Large intestine (tissue), 3 donors: ENCODE measurements at regions not wholly inside any gene's neighbourhood (a gene's known extent, or its start where the extent isn't known, plus 50 kb on each side); places are given as distances from the start of the nearest gene placed in this dataset.
A peak's percentile ranks its signal among the peaks of the same experiment; 100 is the strongest.

Experiments used
- DNase-seq, 2 donors: peaks; one replicate each; pipeline versions ENCODE4 v3.0.0 to v3.0.0-alpha.2; 2013
- H3K27ac ChIP-seq: one replicate; pipeline ENCODE4 v1.5.1; 2013; ENCODE audit warnings: low read length
- H3K27me3 ChIP-seq: 2 replicates; pipeline ENCODE4 v1.6.1; 2013; ENCODE audit warnings: low read length; ENCODE audit not compliant: control insufficient read depth, insufficient read depth
- H3K36me3 ChIP-seq: 2 replicates; pipeline ENCODE4 v1.6.1; 2013; ENCODE audit warnings: low read length; ENCODE audit not compliant: control insufficient read depth, insufficient read depth
- H3K4me1 ChIP-seq: one replicate; pipeline ENCODE4 v1.6.1; 2013; ENCODE audit warnings: low read length; ENCODE audit not compliant: control insufficient read depth, insufficient read depth
- H3K4me3 ChIP-seq: one replicate; pipeline ENCODE4 v1.5.1; 2013; ENCODE audit warnings: low read length
- H3K9me3 ChIP-seq: one replicate; pipeline ENCODE4 v1.6.1; 2013; ENCODE audit warnings: mild to moderate bottlenecking, low read depth, low read length, moderate library complexity; ENCODE audit not compliant: control insufficient read depth
- WGBS: methylation state at CpG from one replicate; pipeline ENCODE4 v1.1.5; 2013; ENCODE audit warnings: low lambda C conversion rate; ENCODE audit not compliant: insufficient coverage; 5-methylcytosine and 5-hydroxymethylcytosine counted together

DNA sequence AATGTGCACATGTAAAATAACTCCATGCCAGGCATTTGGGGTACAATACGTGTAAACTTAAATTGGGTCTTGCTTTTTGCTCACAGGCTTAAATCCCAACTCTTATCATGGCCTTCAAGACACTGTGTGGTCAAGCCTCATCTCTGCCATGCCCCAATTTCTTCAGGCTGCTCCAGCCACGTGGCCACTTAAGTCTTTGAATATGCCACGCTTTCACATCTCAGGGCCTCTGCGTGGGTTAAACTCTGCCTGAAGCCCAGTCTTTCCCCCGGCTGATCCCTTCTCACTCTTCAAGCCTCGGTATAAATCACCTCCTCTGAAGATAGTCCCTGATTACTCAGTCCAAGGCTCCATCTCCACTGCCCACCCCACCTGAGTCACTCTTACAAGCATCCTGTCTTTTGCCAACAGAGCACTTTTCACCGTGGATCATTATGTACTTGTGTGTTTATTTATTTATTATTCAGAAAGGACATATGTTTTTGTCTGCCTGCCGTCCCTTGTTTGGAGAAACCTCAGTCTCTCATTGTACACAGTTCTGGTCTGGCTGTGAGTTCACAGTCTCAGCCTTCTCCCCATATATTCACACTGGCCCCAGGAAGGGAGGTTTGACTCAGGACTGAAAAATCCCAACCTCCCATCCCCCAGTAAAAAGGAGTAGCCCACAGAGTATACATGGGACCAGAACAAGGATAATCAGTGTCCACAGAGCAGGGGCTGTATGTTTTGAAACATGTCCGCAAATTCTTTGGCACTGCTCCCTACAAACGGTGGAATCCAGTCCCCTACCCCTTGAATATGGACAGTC is 344.7 kb downstream of the MN1 start:
- no CpG with 5 or more reads among the region's 10 CpGs for WGBS
- Histone ChIP-seq H3K9me3 (peaks cover 3% of the 10 kb centered on the region), H3K4me1 (no peaks in the 10 kb centered on the region), H3K4me3 (no peak overlapping the region), H3K27ac (no peak overlapping the region), H3K36me3 (no peaks in the 10 kb centered on the region), H3K27me3 (peaks cover 9% of the 10 kb centered on the region)
- no peak for DNase-seq

DNA sequence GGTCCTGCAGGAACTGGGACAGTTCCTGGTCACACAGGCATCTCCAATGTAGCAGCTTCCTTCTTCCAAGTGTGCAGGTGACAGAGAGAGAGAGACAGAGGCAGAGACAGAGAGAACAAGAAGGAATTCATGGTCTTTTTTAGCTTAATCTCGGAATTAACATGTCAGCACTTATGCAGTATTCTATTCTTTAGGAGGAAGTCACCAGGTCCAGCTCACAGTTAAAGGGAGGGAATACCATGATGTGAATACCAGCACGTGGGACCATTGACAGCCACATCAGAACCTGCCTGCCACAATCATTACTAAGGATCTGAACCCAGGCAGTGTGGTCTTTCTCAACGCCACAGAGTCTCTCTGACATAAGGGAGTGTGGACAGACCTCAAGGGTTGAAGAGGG is 341.6 kb downstream of the MN1 start:
- H3K27me3 ChIP-seq = peaks cover 12% of the 10 kb centered on the region
- H3K27ac ChIP-seq = no peak overlapping the region
- no CpG with 5 or more reads among the region's 3 CpGs for WGBS

DNA sequence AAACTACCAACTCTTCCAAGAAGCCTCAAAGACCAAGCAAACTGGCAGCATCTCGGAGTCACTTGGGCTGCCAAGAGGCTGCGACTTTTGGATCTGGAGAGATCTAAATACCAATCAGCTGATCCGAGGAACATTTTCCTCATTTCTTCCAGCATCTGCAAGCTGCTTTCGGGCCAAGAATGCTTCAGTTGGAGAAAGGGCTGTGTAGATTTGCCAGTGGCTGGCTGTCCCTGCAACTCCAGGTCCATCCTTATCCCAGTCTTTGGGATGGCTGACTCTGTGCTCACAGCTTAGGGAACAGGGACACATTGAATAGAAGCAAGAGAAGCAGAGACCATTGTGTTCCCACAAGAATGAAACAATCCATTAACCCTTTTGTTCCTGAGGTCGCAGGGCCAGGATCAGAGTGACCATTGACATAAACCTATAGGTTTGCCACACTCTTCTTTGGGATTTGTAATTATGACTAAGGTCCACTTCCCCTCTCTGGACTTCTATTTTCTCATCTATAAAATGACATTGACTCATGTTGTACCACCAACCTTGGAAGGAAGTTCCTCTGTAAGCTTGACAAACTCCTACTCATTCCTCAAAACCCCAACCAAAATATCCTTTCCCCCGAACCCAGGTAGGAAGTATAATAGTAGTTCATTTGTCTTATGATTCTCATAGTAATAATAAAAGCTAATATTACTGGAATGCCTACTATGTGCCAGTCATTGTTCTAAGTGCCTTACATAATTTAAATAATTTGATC is 340.8 kb downstream of the MN1 start:
- Histone ChIP-seq H3K9me3 (peaks cover 3% of the 10 kb centered on the region), H3K27ac (no peak overlapping the region), H3K36me3 (no peaks in the 10 kb centered on the region), H3K4me3 (no peak overlapping the region), H3K27me3 (peaks cover 12% of the 10 kb centered on the region), H3K4me1 (no peaks in the 10 kb centered on the region)
- no peak for DNase-seq
- no CpG with 5 or more reads among the region's 6 CpGs for WGBS

More for the DNA sequence above, 341.6 kb downstream of the MN1 start:
- H3K4me3 ChIP-seq = no peak overlapping the region
- DNase-seq = no peak
- H3K36me3 ChIP-seq = no peaks in the 10 kb centered on the region
- H3K9me3 ChIP-seq = peaks cover 3% of the 10 kb centered on the region
- no peaks in the 10 kb centered on the region for H3K4me1 ChIP-seq

DNA sequence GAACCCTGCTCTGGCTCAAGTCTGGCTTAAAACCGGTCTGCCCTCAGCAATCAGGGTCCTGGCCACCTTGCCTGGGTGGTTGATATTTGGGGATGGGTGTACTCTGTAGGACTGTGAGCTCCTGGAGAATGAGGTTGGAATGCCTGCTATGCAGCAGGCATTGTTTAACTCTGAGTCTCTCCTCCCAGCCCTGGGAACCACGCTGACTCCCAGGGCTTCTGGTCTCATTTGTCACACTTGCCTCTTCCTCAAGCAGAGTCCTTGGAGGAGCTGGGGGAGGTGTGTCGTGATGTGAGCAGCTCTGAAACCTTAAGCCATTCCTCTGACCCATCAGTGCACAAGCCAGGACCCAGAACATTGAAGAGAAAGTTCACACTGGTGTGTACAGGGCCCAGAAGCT is 340.1 kb downstream of the MN1 start:
- no CpG with 5 or more reads among the region's 3 CpGs for WGBS
- no peak overlapping the region for H3K4me3 ChIP-seq
- no peak overlapping the region for H3K27ac ChIP-seq
- H3K4me1 ChIP-seq = no peaks in the 10 kb centered on the region
- H3K27me3 ChIP-seq = peaks cover 12% of the 10 kb centered on the region
- no peaks in the 10 kb centered on the region for H3K36me3 ChIP-seq
- no peak for DNase-seq
- peaks cover 3% of the 10 kb centered on the region for H3K9me3 ChIP-seq

DNA sequence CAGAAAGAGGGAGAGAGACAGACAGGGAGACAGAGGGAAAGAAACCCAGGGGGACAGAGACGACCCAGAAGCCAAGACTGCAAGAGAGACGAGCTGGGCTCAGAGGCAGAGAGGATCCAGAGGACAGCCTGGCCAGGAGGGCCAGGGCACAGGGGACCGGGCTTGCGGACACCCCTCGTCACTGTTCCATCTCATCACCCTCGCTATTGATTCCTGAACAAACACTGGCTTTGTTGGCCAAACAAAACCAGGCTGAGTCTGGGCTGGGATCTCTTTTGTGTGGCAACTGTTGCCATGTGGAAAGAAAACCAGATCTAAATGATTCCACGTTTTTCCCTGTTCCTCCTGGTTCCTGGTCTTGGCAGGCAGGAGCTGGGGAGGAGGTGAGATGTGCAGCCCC is 339.4 kb downstream of the MN1 start:
- H3K4me1 ChIP-seq = peaks cover 4% of the 10 kb centered on the region
- H3K9me3 ChIP-seq = peaks cover 3% of the 10 kb centered on the region
- no peak overlapping the region for H3K4me3 ChIP-seq
- H3K27ac ChIP-seq = no peak overlapping the region
- peak in 1 of 2 donors; percentile 22 for DNase-seq
- no CpG with 5 or more reads among the region's 7 CpGs for WGBS
- H3K27me3 ChIP-seq = peaks cover 12% of the 10 kb centered on the region
- H3K36me3 ChIP-seq = no peaks in the 10 kb centered on the region

DNA sequence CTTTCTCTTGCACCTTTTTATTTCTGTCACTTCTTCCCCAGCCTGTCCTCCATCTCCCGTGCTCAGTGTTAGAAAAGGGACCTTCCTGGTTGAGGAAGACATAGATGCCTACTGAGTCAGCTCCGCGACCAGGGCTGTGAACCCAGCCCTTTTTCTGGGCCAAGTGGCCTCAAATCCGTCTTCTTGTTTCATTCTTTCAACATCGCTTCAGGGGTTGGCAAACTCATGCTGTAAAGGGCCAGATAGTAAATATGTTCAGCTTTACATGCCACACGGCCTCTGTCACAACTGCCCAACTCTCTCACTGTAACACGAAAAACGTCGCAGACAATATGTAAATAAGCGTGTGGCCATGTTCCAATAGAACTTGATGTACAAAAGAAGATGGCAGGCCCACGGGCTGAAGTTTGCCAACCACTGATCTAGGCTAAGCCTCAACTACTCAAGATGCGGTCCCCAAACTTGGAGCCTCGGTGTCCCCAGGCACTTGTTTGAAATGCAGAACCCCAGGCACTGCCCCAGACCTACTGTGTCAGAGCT is 338.4 kb downstream of the MN1 start:
- 100% methylated on average over 2 of the region's 13 CpGs for WGBS

DNA sequence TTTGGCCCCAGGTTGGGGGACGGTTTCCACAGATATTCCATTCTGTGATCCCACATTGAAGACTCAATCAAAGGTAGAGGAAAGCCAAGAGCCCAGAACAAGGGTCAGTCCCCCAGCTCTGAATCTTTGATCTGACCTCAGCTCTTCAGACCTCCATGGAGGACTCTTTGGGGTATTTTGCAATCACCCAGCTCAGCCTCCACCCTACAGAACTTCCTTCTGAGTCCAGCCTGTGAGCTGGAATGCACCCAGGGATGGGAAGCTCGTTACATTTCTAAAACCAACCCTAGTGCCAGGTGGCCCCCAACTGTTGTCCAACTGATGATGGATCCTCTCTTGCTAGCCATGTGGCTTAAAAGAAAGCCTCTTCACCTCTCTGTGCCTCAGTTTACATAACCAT is 335.3 kb downstream of the MN1 start:
- Histone ChIP-seq H3K9me3 (peaks cover 3% of the 10 kb centered on the region), H3K27ac (no peak overlapping the region), H3K4me3 (no peak overlapping the region), H3K4me1 (peaks cover 8% of the 10 kb centered on the region), H3K27me3 (peaks cover 3% of the 10 kb centered on the region), H3K36me3 (no peaks in the 10 kb centered on the region)
- WGBS = no CpG with 5 or more reads among the region's 2 CpGs
- DNase-seq = no peak

More for the DNA sequence above, 338.4 kb downstream of the MN1 start:
- H3K27me3 ChIP-seq = peaks cover 12% of the 10 kb centered on the region
- H3K27ac ChIP-seq = no peak overlapping the region
- H3K4me1 ChIP-seq = peaks cover 8% of the 10 kb centered on the region
- DNase-seq = no peak
- no peaks in the 10 kb centered on the region for H3K36me3 ChIP-seq
- H3K9me3 ChIP-seq = peaks cover 3% of the 10 kb centered on the region
- no peak overlapping the region for H3K4me3 ChIP-seq

DNA sequence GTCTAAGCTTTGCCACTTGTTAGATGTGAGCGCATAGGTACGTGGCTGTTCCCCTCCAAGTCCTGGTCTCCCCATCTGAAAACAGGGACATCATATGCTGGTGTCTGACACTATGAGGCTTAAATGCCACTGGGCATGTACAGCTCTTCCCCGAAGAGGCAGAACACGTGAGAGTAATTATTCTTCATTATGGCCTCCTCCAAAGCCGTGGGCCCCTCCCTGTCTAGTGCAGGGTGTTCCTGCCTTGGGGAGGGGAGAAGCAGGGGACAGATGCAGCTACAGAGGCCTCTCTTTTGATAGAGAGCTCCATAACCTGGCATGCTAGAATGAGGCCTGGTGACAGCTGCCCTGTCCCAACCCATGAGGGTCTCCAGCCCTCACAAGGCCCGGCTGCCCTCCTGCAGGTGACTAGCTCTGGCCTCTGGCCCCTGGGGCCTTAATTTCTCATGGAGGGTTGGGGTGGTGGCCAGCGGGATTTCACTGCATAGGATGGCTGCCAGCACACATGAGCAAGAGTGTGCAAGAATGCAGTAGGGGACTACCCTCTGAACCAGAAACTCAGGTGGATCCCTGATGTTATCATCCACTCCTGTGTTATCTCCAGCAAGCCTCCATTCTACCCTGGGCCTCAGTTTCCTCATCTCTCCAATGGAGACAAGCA is 334.6 kb downstream of the MN1 start:
- Histone ChIP-seq H3K9me3 (peaks cover 3% of the 10 kb centered on the region), H3K4me1 (peaks cover 8% of the 10 kb centered on the region), H3K27me3 (peaks cover 3% of the 10 kb centered on the region), H3K4me3 (no peak overlapping the region), H3K36me3 (no peaks in the 10 kb centered on the region), H3K27ac (peak overlapping the region; percentile 21)
- DNase-seq = peak in 1 of 2 donors; percentile 59
- WGBS = no CpG with 5 or more reads among the region's 7 CpGs

DNA sequence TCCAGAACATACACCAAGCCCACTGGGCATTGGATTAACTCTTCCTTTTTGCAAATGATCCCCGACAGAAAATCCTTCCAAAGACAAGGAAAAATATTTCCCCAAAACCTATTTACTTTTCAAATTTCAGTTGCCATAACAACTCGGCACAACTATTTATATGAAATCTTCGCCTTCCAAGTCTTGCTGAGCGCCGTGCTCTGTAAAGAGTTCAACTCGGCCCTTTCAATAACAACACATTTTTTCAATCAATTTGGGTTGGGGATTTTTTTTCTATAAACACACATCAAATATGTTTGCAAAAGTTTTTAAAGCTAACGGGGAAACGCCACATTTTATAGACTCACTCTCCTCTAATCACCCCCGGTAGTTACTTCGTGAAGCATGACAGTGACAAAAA is 333.8 kb downstream of the MN1 start:
- H3K4me3 ChIP-seq = no peak overlapping the region
- H3K9me3 ChIP-seq = peaks cover 3% of the 10 kb centered on the region
- DNase-seq = no peak
- no CpG with 5 or more reads among the region's 10 CpGs for WGBS
- peaks cover 8% of the 10 kb centered on the region for H3K4me1 ChIP-seq
- H3K27ac ChIP-seq = peak overlapping the region; percentile 21
- peaks cover 3% of the 10 kb centered on the region for H3K27me3 ChIP-seq
- no peaks in the 10 kb centered on the region for H3K36me3 ChIP-seq

DNA sequence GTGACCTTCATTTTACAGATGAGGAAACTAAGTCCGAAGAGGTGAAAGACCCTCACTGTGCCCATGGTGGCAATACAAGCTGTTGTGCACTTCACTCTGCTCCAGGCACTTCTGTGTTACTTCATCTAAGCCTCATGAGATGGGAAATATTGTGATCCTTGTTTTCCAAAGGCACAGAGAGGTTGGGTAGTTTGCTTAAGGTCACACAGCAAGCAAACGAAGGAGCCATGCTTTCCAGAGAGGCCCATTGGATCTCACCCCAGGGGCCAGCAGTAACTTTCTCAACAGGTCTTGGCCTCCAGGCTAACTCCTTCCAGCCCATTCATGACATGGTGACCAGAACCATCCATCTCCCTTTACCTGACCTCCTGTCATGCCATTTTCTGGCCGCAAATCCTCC is 332.8 kb downstream of the MN1 start:
- H3K9me3 ChIP-seq = peaks cover 2% of the 10 kb centered on the region
- peaks cover 8% of the 10 kb centered on the region for H3K4me1 ChIP-seq
- H3K4me3 ChIP-seq = no peak overlapping the region
- no peak for DNase-seq
- no peak overlapping the region for H3K27ac ChIP-seq
- no peaks in the 10 kb centered on the region for H3K36me3 ChIP-seq
- WGBS = no CpG with 5 or more reads among the region's 3 CpGs
- no peaks in the 10 kb centered on the region for H3K27me3 ChIP-seq
